CD4-positive, CD25-positive, alpha-beta regulatory T cell (primary cell): ENCODE measurements at regions not wholly inside any gene's neighbourhood (a gene's known extent, or its start where the extent isn't known, plus 50 kb on each side); places are given as distances from the start of the nearest gene placed in this dataset.
A peak's percentile ranks its signal among the peaks of the same experiment; 100 is the strongest.

Experiments used
- ATAC-seq, 2 donors: fragments of 150-1000 bp; cut with Tn5 transposase; one replicate each; pipeline ENCODE4 v1.10.0; 2021; ENCODE audit warnings: low read depth in 2 of 2, moderate number of reproducible peaks in 2 of 2, moderate library complexity in 1 of 2
- DNase-seq, 3 donors: peaks; one replicate each; pipeline versions ENCODE4 v3.0.0 to v3.0.0-alpha.2; 2012 to 2022; ENCODE audit warnings: mixed read lengths in 1 of 3
- H3K27ac ChIP-seq: one replicate; pipeline ENCODE4 v1.7.0; 2013; ENCODE audit warnings: mild to moderate bottlenecking, low read length; ENCODE audit not compliant: insufficient read depth, poor library complexity, severe bottlenecking
- H3K27me3 ChIP-seq: one replicate; pipeline ENCODE4 v1.7.0; 2013; ENCODE audit warnings: low read length; ENCODE audit not compliant: control insufficient read depth, insufficient read depth
- H3K36me3 ChIP-seq: one replicate; pipeline ENCODE4 v1.7.0; 2013; ENCODE audit warnings: mild to moderate bottlenecking, low read length, moderate library complexity; ENCODE audit not compliant: control insufficient read depth, insufficient read depth
- H3K4me1 ChIP-seq: 2 replicates; pipeline ENCODE4 v1.7.0; 2013; ENCODE audit warnings: mild to moderate bottlenecking, low read length; ENCODE audit not compliant: insufficient read depth, control insufficient read depth, poor library complexity, severe bottlenecking
- H3K4me3 ChIP-seq: one replicate; pipeline ENCODE4 v1.7.0; 2013; ENCODE audit warnings: low read depth, mild to moderate bottlenecking, low read length, moderate library complexity
- H3K9me3 ChIP-seq, 2 experiments: 1 replicate in 1 of 2; 2 replicates in 1 of 2; pipeline ENCODE4 v1.7.0; 2013; ENCODE audit warnings: low read length in 2 of 2, mild to moderate bottlenecking in 1 of 2, moderate library complexity in 1 of 2; ENCODE audit not compliant: control insufficient read depth in 2 of 2
- H3K27ac Mint-ChIP-seq, 3 donors: one replicate each; pipeline ENCODE4 v1.8.0; 2020 to 2022; ENCODE audit warnings: mild to moderate bottlenecking in 3 of 3, mixed read lengths in 3 of 3, moderate library complexity in 2 of 3
- H3K27me3 Mint-ChIP-seq: one replicate; pipeline ENCODE4 v1.8.0; 2022; ENCODE audit warnings: mild to moderate bottlenecking, mixed read lengths
- H3K36me3 Mint-ChIP-seq: one replicate; pipeline ENCODE4 v1.8.0; 2020; ENCODE audit warnings: mixed read lengths
- H3K4me1 Mint-ChIP-seq, 4 donors: one replicate each; pipeline ENCODE4 v1.8.0; 2020 to 2022; ENCODE audit warnings: mixed read lengths in 4 of 4, mild to moderate bottlenecking in 1 of 4
- H3K4me3 Mint-ChIP-seq, 4 donors: one replicate each; pipeline ENCODE4 v1.8.0; 2020 to 2022; ENCODE audit warnings: mild to moderate bottlenecking in 4 of 4, mixed read lengths in 4 of 4, moderate library complexity in 3 of 4
- H3K9me3 Mint-ChIP-seq, 7 donors: one replicate each; pipeline ENCODE4 v1.8.0; 2020 to 2022; ENCODE audit warnings: mixed read lengths in 7 of 7, mild to moderate bottlenecking in 3 of 7, moderate library complexity in 2 of 7

GRCh38 chr4:12746221-12746620 lies 737.9 kb downstream of the RAB28 start:
- Mint-ChIP-seq H3K27me3 (peaks cover 5% of the 10 kb centered on the region), H3K27ac (no peak overlapping the region), H3K9me3 (peaks cover 0 to 4% (median 0%) of the 10 kb centered on the region in 7 donors), H3K4me3 (no peak overlapping the region), H3K4me1 (no peaks in the 10 kb centered on the region), H3K36me3 (no peaks in the 10 kb centered on the region)
- ATAC-seq = no peak
- H3K36me3 ChIP-seq = no peaks in the 10 kb centered on the region
- no peaks in the 10 kb centered on the region for H3K27me3 ChIP-seq
- no peak for DNase-seq
- no peaks in the 10 kb centered on the region for H3K9me3 ChIP-seq
- H3K4me3 ChIP-seq = no peak overlapping the region
- H3K27ac ChIP-seq = no peak overlapping the region
- no peaks in the 10 kb centered on the region for H3K4me1 ChIP-seq

GRCh38 chr4:12734586-12734985 lies 749.6 kb downstream of the RAB28 start:
- Histone ChIP-seq H3K36me3 (no peaks in the 10 kb centered on the region), H3K9me3 (no peaks in the 10 kb centered on the region), H3K4me3 (no peak overlapping the region), H3K27ac (no peak overlapping the region), H3K4me1 (no peaks in the 10 kb centered on the region), H3K27me3 (no peaks in the 10 kb centered on the region)
- H3K36me3 Mint-ChIP-seq = no peaks in the 10 kb centered on the region
- no peak for DNase-seq
- ATAC-seq = no peak
- no peak overlapping the region for H3K27ac Mint-ChIP-seq
- peaks cover 4% of the 10 kb centered on the region for H3K27me3 Mint-ChIP-seq
- no peak overlapping the region for H3K4me3 Mint-ChIP-seq
- H3K9me3 Mint-ChIP-seq = peaks cover 0 to 1% (median 0%) of the 10 kb centered on the region in 7 donors
- no peaks in the 10 kb centered on the region for H3K4me1 Mint-ChIP-seq

- Histone ChIP-seq H3K36me3 (no peaks in the 10 kb centered on the region), H3K4me1 (no peaks in the 10 kb centered on the region), H3K27ac (no peak overlapping the region), H3K27me3 (no peaks in the 10 kb centered on the region), H3K9me3 (no peaks in the 10 kb centered on the region), H3K4me3 (no peak overlapping the region)
- DNase-seq = peak in 2 of 3 donors; percentile 5 to 20
- H3K4me3 Mint-ChIP-seq = no peak overlapping the region
- peaks cover 0 to 2% (median 0%) of the 10 kb centered on the region in 7 donors for H3K9me3 Mint-ChIP-seq
- H3K27me3 Mint-ChIP-seq = peaks cover 4% of the 10 kb centered on the region
- ATAC-seq = no peak
- no peaks in the 10 kb centered on the region for H3K4me1 Mint-ChIP-seq
- H3K27ac Mint-ChIP-seq = no peak overlapping the region
- H3K36me3 Mint-ChIP-seq = no peaks in the 10 kb centered on the region
Measured at GRCh38 chr4:12729384-12729783, 754.8 kb downstream of the RAB28 start.

- H3K4me1 ChIP-seq = no peaks in the 10 kb centered on the region
- H3K27ac Mint-ChIP-seq = peak overlapping the region in 1 of 3 donors; percentile 53
- H3K27me3 ChIP-seq = no peaks in the 10 kb centered on the region
- no peaks in the 10 kb centered on the region for H3K9me3 ChIP-seq
- H3K27ac ChIP-seq = no peak overlapping the region
- DNase-seq = no peak
- H3K4me3 Mint-ChIP-seq = no peak overlapping the region
- no peak overlapping the region for H3K4me3 ChIP-seq
- no peaks in the 10 kb centered on the region for H3K4me1 Mint-ChIP-seq
- H3K36me3 Mint-ChIP-seq = no peaks in the 10 kb centered on the region
- peaks cover 0 to 3% (median 0%) of the 10 kb centered on the region in 7 donors for H3K9me3 Mint-ChIP-seq
- no peak for ATAC-seq
- H3K27me3 Mint-ChIP-seq = peaks cover 5% of the 10 kb centered on the region
- H3K36me3 ChIP-seq = no peaks in the 10 kb centered on the region
Measured at GRCh38 chr4:12724510-12724909, 759.6 kb downstream of the RAB28 start.

GRCh38 chr4:12723849-12724447 lies 760.2 kb downstream of the RAB28 start:
- H3K36me3 Mint-ChIP-seq = no peaks in the 10 kb centered on the region
- H3K4me1 Mint-ChIP-seq = no peaks in the 10 kb centered on the region
- H3K27ac Mint-ChIP-seq = no peak overlapping the region
- peaks cover 0 to 3% (median 0%) of the 10 kb centered on the region in 7 donors for H3K9me3 Mint-ChIP-seq
- H3K27me3 Mint-ChIP-seq = peaks cover 9% of the 10 kb centered on the region
- no peaks in the 10 kb centered on the region for H3K36me3 ChIP-seq
- H3K27ac ChIP-seq = no peak overlapping the region
- ATAC-seq (no peak), DNase-seq (no peak)
- no peak overlapping the region for H3K4me3 Mint-ChIP-seq
- no peak overlapping the region for H3K4me3 ChIP-seq
- H3K27me3 ChIP-seq = no peaks in the 10 kb centered on the region
- H3K4me1 ChIP-seq = no peaks in the 10 kb centered on the region
- H3K9me3 ChIP-seq = no peaks in the 10 kb centered on the region

- Mint-ChIP-seq H3K9me3 (peaks cover 0 to 9% (median 0%) of the 10 kb centered on the region in 7 donors), H3K4me1 (no peaks in the 10 kb centered on the region), H3K27ac (no peak overlapping the region), H3K27me3 (peaks cover 7% of the 10 kb centered on the region), H3K36me3 (no peaks in the 10 kb centered on the region), H3K4me3 (no peak overlapping the region)
- H3K27ac ChIP-seq = no peak overlapping the region
- H3K9me3 ChIP-seq = no peaks in the 10 kb centered on the region
- H3K27me3 ChIP-seq = no peaks in the 10 kb centered on the region
- no peaks in the 10 kb centered on the region for H3K36me3 ChIP-seq
- no peaks in the 10 kb centered on the region for H3K4me1 ChIP-seq
- no peak for DNase-seq
- no peak overlapping the region for H3K4me3 ChIP-seq
- ATAC-seq = no peak
Measured at GRCh38 chr4:12716896-12717295, 767.2 kb downstream of the RAB28 start.

- H3K4me1 Mint-ChIP-seq = no peaks in the 10 kb centered on the region
- H3K27me3 Mint-ChIP-seq = no peaks in the 10 kb centered on the region
Measured at GRCh38 chr4:12712648-12713339, 771.3 kb downstream of the RAB28 start.

More at GRCh38 chr4:12712648-12713339, 771.3 kb downstream of the RAB28 start:
- H3K36me3 Mint-ChIP-seq = no peaks in the 10 kb centered on the region
- H3K27ac Mint-ChIP-seq = no peak overlapping the region
- Histone ChIP-seq H3K27ac (no peak overlapping the region), H3K9me3 (no peaks in the 10 kb centered on the region), H3K27me3 (no peaks in the 10 kb centered on the region), H3K4me3 (no peak overlapping the region), H3K36me3 (no peaks in the 10 kb centered on the region), H3K4me1 (no peaks in the 10 kb centered on the region)
- peaks cover 0 to 4% (median 0%) of the 10 kb centered on the region in 7 donors for H3K9me3 Mint-ChIP-seq
- DNase-seq = peak in 1 of 3 donors; percentile 5
- no peak for ATAC-seq
- no peak overlapping the region for H3K4me3 Mint-ChIP-seq
